ENCODE measurements at regions not wholly inside any gene's neighbourhood (a gene's known extent, or its start where the extent isn't known, plus 50 kb on each side); places are given as distances from the start of the nearest gene placed in this dataset.

GRCh38 chr5:155430192-155430591 lies 416.6 kb downstream of the KIF4B start:
- CTCF ChIA-PET = no interaction called here
- peaks cover 2% of the 10 kb centered on the region for H3K9me3 ChIP-seq (replicated peaks; ENCODE audit: control insufficient read depth, insufficient read depth, low read length)
- H3K27ac ChIP-seq (ENCODE audit: insufficient read depth, low read depth, low read length) = no peak overlapping the region
- intact Hi-C loops (cut with micrococcal nuclease) (no loop called here), dilution Hi-C loops (cut with MboI; ENCODE audit: extremely low pct_ligation_motif_present, low sequenced_read_pairs) (no loop called here)
- FAIRE-seq (no peak), DNase-seq (ENCODE audit: low read depth, low spot score) (no peak)
- H4K20me1 ChIP-seq (replicated peaks; ENCODE audit: control insufficient read depth, extremely low read depth, insufficient read depth, low read length) = no peaks in the 10 kb centered on the region
- no peaks in the 10 kb centered on the region for H3K9me1 ChIP-seq (replicated peaks; ENCODE audit: control insufficient read depth, extremely low read depth, insufficient read depth, low read length)
- H3K4me1 ChIP-seq (ENCODE audit: control insufficient read depth, extremely low read depth, insufficient read depth, low read length) = no peaks in the 10 kb centered on the region
- no peak for TF ChIP-seq POLR2A (IDR thresholded peaks at IDR 0.05; ENCODE audit: low read depth, low read length)
- TF ChIP-seq EZH2 (IDR thresholded peaks at IDR 0.05; ENCODE audit: borderline replicate concordance, low read depth, low read length, severe bottlenecking) = no peak
- TF ChIP-seq GATA2 (IDR thresholded peaks at IDR 0.05; ENCODE audit: insufficient read depth, insufficient read length, low read depth, low read length) = no peak
- no peak for TF ChIP-seq FOS (IDR thresholded peaks at IDR 0.05; ENCODE audit: borderline replicate concordance, insufficient read depth, low read length)
- TF ChIP-seq CTCF (IDR thresholded peaks at IDR 0.05; ENCODE audit: extremely low read depth in 1 of 2, insufficient read depth in 1 of 2, low read depth in 1 of 2, low read length in 2 of 2) = no peak
- no peak for TF ChIP-seq POLR2AphosphoS5 (IDR thresholded peaks at IDR 0.05; ENCODE audit: insufficient read depth, low read depth, low read length)
- no peak for TF ChIP-seq MYC (IDR thresholded peaks at IDR 0.05; ENCODE audit: low read depth, low read length)
- TF ChIP-seq MAX (IDR thresholded peaks at IDR 0.05; ENCODE audit: insufficient read depth, insufficient read length) = no peak
- TF ChIP-seq JUN (IDR thresholded peaks at IDR 0.05; ENCODE audit: borderline replicate concordance, insufficient read depth, insufficient read length, low read depth) = no peak
- POLR2A ChIA-PET = no interaction called here
- no peaks in the 10 kb centered on the region for H3K79me2 ChIP-seq (ENCODE audit: control insufficient read depth, insufficient read depth, low read length)
- no peak overlapping the region for H3K4me2 ChIP-seq (ENCODE audit: insufficient read depth, low read length)
- H3K9ac ChIP-seq (replicated peaks; ENCODE audit: extremely low read depth, insufficient read depth, low read length) = no peak overlapping the region
- BruUV-seq (replicated peaks) = no TSS peak
- no peak overlapping the region for H3K4me3 ChIP-seq (replicated peaks in 1 of 3; ENCODE audit: insufficient read depth in 1 of 3, low read depth in 1 of 3, low read length in 3 of 3)
- no peaks in the 10 kb centered on the region for H3K27me3 ChIP-seq (ENCODE audit: control insufficient read depth in 2 of 2, insufficient read depth in 2 of 2, low read length in 2 of 2)
- no peak overlapping the region for H2AFZ ChIP-seq (ENCODE audit: low read depth, low read length)
- no peaks in the 10 kb centered on the region for H3K36me3 ChIP-seq (ENCODE audit: control insufficient read depth in 2 of 2, extremely low read depth in 1 of 2, insufficient read depth in 2 of 2, low read length in 2 of 2)

Measured in endothelial cell of umbilical vein (primary cell).